ACHN (cell line): ENCODE measurements at regions not wholly inside any gene's neighbourhood (a gene's known extent, or its start where the extent isn't known, plus 50 kb on each side); places are given as distances from the start of the nearest gene placed in this dataset.
"Not testable (repeated sequence)": the region's sequence is repeated elsewhere in the genome, so short reads cannot be mapped to it uniquely, and the experiment has no call there.

ENCODE experiments used
- DNase-seq: peaks from one replicate; pipeline ENCODE4 v3.0.0-alpha.2; 2015
- in situ Hi-C: cut with HindIII; loops from 2 replicates; pipeline ENCODE4 v1.10.0; 2017; ENCODE audit warnings: low sequenced_read_pairs, low pct_ligation_motif_present, low pct_unique_long_range_greater_than_20kb

GRCh38 chr7:25069900-25070443 is 55.1 kb downstream of the CYCS start:
- DNase-seq: peak; percentile 91
- in situ Hi-C loops: no loop called here

- in situ Hi-C loops: no loop called here
- no peak for DNase-seq
These were observed 56.4 kb downstream of the CYCS start for GRCh38 chr7:25068502-25069213.

GRCh38 chr7:25067726-25068501 is 57.1 kb downstream of the CYCS start:
- in situ Hi-C loops: no loop called here
- no peak for DNase-seq

GRCh38 chr7:25066253-25066652 is 58.8 kb downstream of the CYCS start:
- in situ Hi-C loops: no loop called here

GRCh38 chr7:25062380-25062779 is 62.7 kb downstream of the CYCS start:
- no peak for DNase-seq
- in situ Hi-C loops: no loop called here

More at GRCh38 chr7:25066253-25066652, 58.8 kb downstream of the CYCS start:
- no peak for DNase-seq

- in situ Hi-C loops: no loop called here
- no peak for DNase-seq
These were observed 64.5 kb downstream of the CYCS start for GRCh38 chr7:25060487-25061055.

GRCh38 chr7:25059576-25059975 is 65.5 kb downstream of the CYCS start:
- in situ Hi-C loops: no loop called here
- DNase-seq: no peak

- in situ Hi-C loops: no loop called here
- DNase-seq: no peak
These were observed 68.7 kb downstream of the CYCS start for GRCh38 chr7:25056368-25056767.

- DNase-seq: no peak
- in situ Hi-C loops: no loop called here
These were observed 69.4 kb downstream of the CYCS start for GRCh38 chr7:25055520-25056220.

- in situ Hi-C loops: no loop called here
- no peak for DNase-seq
These were observed 70.1 kb downstream of the CYCS start for GRCh38 chr7:25054819-25055519.

GRCh38 chr7:25050223-25050622 is 70.2 kb upstream of the OSBPL3 start:
- in situ Hi-C loops: no loop called here
- no peak for DNase-seq

GRCh38 chr7:25048444-25048834 is 68.5 kb upstream of the OSBPL3 start:
- in situ Hi-C loops: no loop called here
- no peak for DNase-seq

- in situ Hi-C loops, DNase-seq: not testable (repeated sequence)
These were observed 67.8 kb upstream of the OSBPL3 start for GRCh38 chr7:25047571-25048443.

GRCh38 chr7:25037325-25037724 is 57.3 kb upstream of the OSBPL3 start:
- DNase-seq: no peak
- in situ Hi-C loops: no loop called here

- no peak for DNase-seq
- in situ Hi-C loops: no loop called here
These were observed 55.3 kb upstream of the OSBPL3 start for GRCh38 chr7:25035274-25035673.

GRCh38 chr7:25034136-25034535 is 54.2 kb upstream of the OSBPL3 start:
- in situ Hi-C loops: no loop called here
- no peak for DNase-seq
